ENCODE measurements at regions not wholly inside any gene's neighbourhood (a gene's known extent, or its start where the extent isn't known, plus 50 kb on each side); places are given as distances from the start of the nearest gene placed in this dataset.

DNA sequence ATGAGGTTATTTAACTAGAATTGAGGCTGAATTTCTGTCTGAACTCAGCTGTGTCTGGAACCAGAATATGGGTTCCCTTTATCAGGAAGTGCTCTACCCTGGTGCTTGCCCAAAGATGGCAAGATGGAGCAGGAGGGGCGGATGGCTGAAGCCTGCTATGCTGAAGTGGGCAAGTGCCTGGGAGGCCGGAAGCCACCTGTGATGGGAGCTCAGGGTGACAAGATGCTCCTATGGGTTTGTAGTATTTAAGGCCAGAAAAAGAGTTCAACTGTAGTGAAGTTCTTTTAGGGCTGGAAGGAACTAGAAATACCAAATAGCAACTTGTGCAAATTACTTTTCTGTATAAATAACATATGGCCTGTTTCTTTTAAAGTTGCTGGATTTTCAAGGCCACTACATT lies 808.9 kb upstream of the RAB6C start:
- H3K79me2 ChIP-seq (ENCODE audit: insufficient read depth, low read length): no peaks in the 10 kb centered on the region
- H3K9me2 ChIP-seq (replicated peaks; ENCODE audit: insufficient read depth, low read length): no peaks in the 10 kb centered on the region
- H3K9me3 ChIP-seq (ENCODE audit: insufficient read depth, low read length): no peaks in the 10 kb centered on the region
- no peak for TF ChIP-seq EZH2phosphoT487 (conservative IDR thresholded peaks at IDR 0.05; ENCODE audit: low read length)
- TF ChIP-seq, protein P1, sequence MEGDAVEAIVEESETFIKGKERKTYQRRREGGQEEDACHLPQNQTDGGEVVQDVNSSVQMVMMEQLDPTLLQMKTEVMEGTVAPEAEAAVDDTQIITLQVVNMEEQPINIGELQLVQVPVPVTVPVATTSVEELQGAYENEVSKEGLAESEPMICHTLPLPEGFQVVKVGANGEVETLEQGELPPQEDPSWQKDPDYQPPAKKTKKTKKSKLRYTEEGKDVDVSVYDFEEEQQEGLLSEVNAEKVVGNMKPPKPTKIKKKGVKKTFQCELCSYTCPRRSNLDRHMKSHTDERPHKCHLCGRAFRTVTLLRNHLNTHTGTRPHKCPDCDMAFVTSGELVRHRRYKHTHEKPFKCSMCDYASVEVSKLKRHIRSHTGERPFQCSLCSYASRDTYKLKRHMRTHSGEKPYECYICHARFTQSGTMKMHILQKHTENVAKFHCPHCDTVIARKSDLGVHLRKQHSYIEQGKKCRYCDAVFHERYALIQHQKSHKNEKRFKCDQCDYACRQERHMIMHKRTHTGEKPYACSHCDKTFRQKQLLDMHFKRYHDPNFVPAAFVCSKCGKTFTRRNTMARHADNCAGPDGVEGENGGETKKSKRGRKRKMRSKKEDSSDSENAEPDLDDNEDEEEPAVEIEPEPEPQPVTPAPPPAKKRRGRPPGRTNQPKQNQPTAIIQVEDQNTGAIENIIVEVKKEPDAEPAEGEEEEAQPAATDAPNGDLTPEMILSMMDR (IDR thresholded peaks at IDR 0.05; ENCODE audit: insufficient read depth, low read length, poor library complexity, severe bottlenecking): no peak
- no peaks in the 10 kb centered on the region for H3K27me3 ChIP-seq (ENCODE audit: low read length)
- H3K4me2 ChIP-seq (ENCODE audit: low read depth, low read length, poor library complexity, severe bottlenecking): no peak overlapping the region
- no peak overlapping the region for H3K9ac ChIP-seq (ENCODE audit: low read length)
- no peak overlapping the region for H3K4me3 ChIP-seq (ENCODE audit: insufficient read depth, low read length, poor library complexity, severe bottlenecking)
- H4K20me1 ChIP-seq (ENCODE audit: low read depth, low read length): no peaks in the 10 kb centered on the region
- H3K27ac ChIP-seq (ENCODE audit: low read depth, low read length): no peak overlapping the region
- H3F3A ChIP-seq (ENCODE audit: insufficient read depth): no peaks in the 10 kb centered on the region
- H3K36me3 ChIP-seq (ENCODE audit: low read length): no peaks in the 10 kb centered on the region
- H2AFZ ChIP-seq (ENCODE audit: low read depth, low read length, severe bottlenecking): no peak overlapping the region

DNA sequence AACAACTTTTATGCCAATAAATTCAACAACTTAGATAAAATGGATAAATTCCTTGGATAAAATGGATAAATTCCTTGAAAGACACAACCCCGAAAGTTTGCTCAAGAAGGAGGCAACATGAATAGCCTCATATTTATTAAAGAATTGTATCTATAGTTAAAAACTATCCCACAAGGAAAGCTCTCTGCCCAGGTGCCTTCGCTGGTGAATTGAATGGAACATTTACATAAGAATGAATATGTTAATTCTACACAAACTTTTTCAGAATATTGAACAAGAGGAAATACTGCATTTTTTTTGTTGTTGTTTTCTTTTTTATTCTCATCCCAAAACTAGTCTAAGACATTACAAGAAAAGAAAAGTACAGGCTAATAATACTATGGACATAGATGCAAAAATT lies 805.3 kb upstream of the RAB6C start:
- TF ChIP-seq EZH2phosphoT487 (conservative IDR thresholded peaks at IDR 0.05; ENCODE audit: low read length): no peak
- TF ChIP-seq, protein P1 (IDR thresholded peaks at IDR 0.05; ENCODE audit: insufficient read depth, low read length, poor library complexity, severe bottlenecking): no peak
- Histone ChIP-seq H3K4me3 (ENCODE audit: insufficient read depth, low read length, poor library complexity, severe bottlenecking) (no peak overlapping the region), H3K4me2 (ENCODE audit: low read depth, low read length, poor library complexity, severe bottlenecking) (no peak overlapping the region), H3K27me3 (ENCODE audit: low read length) (no peaks in the 10 kb centered on the region), H2AFZ (ENCODE audit: low read depth, low read length, severe bottlenecking) (no peak overlapping the region), H3F3A (ENCODE audit: insufficient read depth) (no peaks in the 10 kb centered on the region), H3K9ac (ENCODE audit: low read length) (no peak overlapping the region), H3K9me2 (replicated peaks; ENCODE audit: insufficient read depth, low read length) (no peaks in the 10 kb centered on the region), H3K9me3 (ENCODE audit: insufficient read depth, low read length) (no peaks in the 10 kb centered on the region), H3K27ac (ENCODE audit: low read depth, low read length) (no peak overlapping the region), H4K20me1 (ENCODE audit: low read depth, low read length) (no peaks in the 10 kb centered on the region), H3K36me3 (ENCODE audit: low read length) (no peaks in the 10 kb centered on the region), H3K79me2 (ENCODE audit: insufficient read depth, low read length) (no peaks in the 10 kb centered on the region)

- Histone ChIP-seq H3K4me3 (ENCODE audit: insufficient read depth, low read length, poor library complexity, severe bottlenecking) (no peak overlapping the region), H3K27ac (ENCODE audit: low read depth, low read length) (no peak overlapping the region), H3K4me2 (ENCODE audit: low read depth, low read length, poor library complexity, severe bottlenecking) (no peak overlapping the region), H4K20me1 (ENCODE audit: low read depth, low read length) (no peaks in the 10 kb centered on the region), H3K9me2 (replicated peaks; ENCODE audit: insufficient read depth, low read length) (no peaks in the 10 kb centered on the region), H2AFZ (ENCODE audit: low read depth, low read length, severe bottlenecking) (no peak overlapping the region), H3F3A (ENCODE audit: insufficient read depth) (no peaks in the 10 kb centered on the region), H3K9ac (ENCODE audit: low read length) (no peak overlapping the region), H3K9me3 (ENCODE audit: insufficient read depth, low read length) (no peaks in the 10 kb centered on the region), H3K79me2 (ENCODE audit: insufficient read depth, low read length) (no peaks in the 10 kb centered on the region), H3K27me3 (ENCODE audit: low read length) (no peaks in the 10 kb centered on the region), H3K36me3 (ENCODE audit: low read length) (no peaks in the 10 kb centered on the region)
- no peak for TF ChIP-seq EZH2phosphoT487 (conservative IDR thresholded peaks at IDR 0.05; ENCODE audit: low read length)
- TF ChIP-seq, protein P1 (IDR thresholded peaks at IDR 0.05; ENCODE audit: insufficient read depth, low read length, poor library complexity, severe bottlenecking): no peak
Observed at GRCh38 chr2:129175051-129175450, 804.4 kb upstream of the RAB6C start.
